NCI-H526 (cell line): ENCODE measurements at regions not wholly inside any gene's neighbourhood (a gene's known extent, or its start where the extent isn't known, plus 50 kb on each side); places are given as distances from the start of the nearest gene placed in this dataset.

Experiments
- DNase-seq, 2 experiments: peaks; one replicate each; lab custom pipeline; 2025; lab: John Stamatoyannopoulos, UW

DNA sequence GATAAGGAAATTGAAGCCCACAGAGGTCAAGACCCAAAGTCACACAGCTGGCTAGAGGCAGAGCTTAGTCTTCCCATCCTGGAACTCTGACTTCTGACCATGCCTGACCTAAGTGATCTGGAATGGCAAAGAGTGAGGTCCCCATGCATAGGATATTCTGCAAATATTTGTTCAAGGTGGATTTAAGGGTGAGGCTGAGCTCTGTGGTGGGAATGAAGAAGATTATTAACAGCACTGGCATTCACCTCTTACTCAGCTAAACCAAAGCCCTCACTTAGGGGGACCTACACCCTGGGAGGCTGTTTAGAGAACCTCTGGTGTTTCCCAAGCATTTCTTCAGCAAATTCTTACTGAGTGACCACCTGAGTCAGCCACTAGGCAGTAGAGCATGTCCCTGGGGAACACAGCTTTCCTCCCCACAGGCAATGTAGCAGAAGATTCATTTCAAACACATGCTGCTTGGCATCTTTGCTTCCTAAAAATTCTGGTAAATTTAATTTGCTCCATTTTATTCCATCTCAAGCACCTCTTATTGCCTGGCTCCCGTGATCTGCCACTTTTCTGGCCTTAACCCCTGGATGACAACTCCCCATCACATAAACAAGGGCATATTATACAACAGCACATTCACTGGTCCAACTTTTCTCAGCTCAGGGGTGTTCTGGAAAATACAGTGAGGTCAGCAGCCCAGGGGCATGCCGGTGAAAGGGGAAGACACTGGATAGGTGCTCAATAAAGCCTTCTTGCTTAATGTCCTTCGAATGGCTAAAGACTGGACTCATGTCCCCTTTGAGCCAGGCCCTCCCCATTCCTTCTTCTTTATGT, 176.0 kb downstream of the ABHD5 start:
- no peak for DNase-seq

DNA sequence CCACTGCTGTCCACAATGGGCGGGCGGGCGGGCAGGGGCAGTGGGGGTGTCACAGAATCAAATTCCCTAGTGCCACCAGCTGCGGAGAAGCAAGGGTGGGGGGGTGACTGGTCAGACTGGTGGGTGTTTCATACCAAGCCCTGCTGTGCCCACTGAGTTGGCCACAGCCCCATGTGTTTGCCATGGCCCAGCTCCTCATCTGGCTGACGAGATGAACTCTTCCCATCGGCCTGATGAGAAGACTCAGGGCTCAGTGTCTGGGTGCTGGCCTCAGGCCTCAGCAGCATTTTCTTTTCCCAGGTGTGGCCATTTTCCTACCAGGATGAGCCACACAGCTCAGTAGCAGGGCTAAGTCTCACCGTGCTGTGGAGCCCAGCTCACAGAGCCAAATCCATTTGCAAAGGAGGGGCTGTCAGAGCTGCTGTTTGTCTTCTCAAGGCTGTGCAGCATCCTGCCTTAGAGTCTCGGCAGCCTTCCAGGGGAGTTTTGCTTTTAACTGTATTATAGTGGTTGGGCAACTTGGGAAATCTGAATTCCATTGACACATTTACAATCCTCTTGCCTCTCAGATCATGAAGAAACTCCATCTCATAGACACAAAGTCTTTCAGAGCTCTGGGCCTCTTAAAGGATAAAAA, 176.8 kb downstream of the ABHD5 start:
- no peak for DNase-seq

DNA sequence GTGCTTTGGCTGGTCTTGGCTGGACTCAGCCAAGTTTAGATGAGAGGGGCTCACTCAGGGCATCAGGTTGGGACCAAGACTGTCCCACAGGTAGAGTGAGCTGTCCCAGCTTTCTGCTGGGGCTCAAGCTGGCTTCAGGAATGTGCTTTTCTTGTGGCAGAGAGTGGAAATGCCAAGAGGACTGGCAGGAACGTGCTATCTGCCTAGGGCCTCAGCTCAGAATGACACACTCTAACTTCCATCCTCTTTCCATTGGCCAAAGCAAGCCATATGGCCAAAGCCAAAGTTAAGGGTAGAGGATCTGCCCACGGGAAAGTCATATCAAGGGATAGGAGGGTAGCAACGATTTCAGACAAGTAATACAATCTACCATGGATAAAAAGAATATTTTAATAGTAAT, 178.8 kb downstream of the ABHD5 start:
- no peak for DNase-seq

DNA sequence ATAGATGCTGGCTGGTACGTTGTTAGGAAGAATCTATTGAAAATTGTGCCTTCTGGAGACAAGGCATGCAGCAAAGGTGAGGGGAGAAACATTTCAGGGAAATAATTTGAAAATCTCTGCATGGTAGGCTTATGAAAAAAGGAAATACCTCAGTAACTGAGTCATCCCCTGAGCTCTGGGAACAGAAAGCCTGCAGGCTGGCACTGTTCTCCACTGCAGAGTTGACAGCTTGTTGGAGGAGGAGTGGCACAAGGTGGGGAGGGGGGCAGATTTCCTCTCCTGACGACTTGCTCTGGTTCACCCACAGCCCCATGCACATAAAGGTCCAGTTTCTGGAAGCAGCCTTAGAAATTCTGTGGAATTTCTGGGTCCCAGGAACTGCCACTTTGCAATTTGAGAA, 179.4 kb downstream of the ABHD5 start:
- no peak for DNase-seq

DNA sequence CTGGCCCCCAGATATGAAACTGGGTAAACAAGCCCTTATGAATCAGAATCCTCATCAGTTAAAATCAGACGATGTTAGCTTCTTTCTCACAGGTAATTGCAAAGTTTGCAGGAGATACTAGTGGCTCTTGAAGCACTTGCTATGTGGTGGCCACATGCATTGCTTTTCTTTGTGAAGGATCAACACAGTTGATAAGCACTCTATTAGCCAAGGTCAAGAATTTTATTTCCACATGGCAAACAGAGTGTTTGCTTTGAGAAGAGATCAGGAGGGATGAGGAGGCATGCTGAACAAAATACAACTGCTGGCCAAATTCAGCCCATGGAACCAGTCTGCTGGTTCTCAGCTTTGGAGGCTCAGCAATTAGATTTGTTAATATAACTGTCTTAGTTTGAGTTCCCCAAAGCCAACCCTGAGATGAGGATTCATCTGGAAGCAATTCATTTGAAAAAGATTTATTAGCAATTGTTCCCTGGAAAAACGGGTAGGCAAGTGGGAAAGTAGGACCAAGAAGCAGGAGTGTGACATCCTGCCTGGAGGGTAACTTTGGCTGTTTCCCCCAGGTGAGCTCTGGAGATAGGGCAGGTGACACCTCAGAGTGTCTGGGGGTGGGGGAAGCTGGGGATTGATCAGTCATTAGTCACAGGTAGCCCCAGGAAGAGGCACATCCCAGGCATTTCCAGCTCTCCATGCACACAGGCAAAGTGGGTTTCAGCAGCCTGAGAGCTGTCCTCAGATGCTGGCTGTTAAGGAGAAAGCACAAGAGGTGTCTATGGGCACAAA, 180.3 kb downstream of the ABHD5 start:
- DNase-seq = no peak

DNA sequence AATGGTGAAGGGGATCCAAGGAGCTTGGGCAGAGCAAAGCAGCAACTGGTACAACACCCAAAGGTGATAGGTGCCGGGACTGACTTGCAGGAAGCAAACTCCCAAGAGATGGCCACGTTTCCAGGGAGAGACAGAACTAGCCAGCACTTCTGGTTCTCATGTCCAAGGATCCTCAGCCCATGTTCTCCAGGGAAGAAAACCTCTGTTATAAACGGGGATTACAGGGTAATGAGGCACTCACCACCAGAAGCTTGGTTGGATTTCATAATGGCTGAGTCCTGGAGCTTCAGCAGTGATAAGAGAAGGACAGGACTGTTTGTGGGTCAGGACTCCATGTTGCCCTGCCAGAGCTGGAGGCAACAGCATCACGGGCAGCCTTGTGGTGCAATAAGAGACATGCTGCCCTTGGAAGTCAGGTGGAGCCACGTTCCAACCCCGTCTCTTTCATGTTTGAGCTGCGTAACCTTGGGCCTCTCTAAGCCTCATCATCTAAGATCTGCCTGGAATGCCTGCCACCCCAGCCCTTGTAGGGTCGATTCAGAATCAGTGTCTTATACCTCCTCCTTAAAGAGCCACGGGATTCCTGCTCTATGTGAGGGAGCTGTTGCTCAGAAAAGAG, 181.0 kb downstream of the ABHD5 start:
- no peak for DNase-seq

DNA sequence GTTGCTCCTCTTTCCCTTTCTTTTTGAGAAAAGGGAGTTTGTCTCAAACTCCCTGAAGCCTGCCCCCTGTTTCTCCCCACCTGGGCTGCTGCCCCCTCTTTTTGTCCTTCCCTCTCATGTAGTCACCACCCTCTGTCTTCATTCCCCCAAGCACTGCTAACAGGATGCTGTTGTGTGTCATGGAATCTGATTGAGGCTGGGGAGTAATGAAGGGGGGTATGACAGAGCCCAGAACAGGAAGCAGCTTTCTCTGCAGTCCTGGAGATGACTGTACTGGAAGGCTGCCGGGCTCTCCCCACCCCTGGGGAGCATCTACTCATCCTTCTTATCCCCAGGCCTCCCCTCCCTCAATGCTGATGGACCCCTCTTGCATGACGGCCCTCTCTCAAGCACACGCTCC, 181.6 kb downstream of the ABHD5 start:
- DNase-seq = no peak

DNA sequence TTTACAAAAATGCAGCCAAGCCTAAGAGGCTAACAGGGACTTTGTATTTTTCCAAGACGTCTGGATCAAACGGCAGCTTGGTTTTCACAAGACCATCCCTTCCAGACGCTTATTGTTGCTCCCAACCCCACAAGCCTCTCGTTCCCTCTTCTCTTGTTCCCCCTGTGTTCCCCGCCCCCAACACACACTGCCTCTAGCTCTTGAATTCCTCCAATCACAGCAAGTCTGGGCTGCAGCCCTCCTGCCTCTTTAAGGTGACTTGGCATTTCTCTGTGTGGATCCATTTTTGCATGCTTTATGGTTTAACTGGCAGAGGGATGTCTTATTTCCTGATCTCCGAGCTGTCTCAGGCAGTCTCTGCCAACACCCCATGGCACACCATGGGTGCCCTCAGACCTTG, 182.2 kb downstream of the ABHD5 start:
- no peak for DNase-seq

DNA sequence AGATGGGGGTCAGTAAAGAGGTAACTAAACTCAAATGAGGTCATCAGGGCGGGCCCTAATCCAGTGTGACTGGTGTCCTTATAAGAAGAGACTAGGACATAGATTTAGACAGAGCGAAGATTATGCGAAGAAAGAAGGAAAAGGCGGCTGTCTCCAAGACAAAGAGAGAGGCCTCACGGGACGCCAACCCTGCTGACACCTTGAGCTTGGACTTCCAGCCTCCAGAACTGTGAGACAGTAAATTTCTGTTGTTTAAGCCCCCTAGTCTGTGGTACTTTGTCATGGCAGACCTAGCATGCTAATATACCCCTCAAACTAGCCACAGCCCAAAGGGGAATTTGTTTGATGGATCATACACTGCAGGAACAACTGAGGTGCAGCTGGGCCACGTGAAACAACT, 183.0 kb downstream of the ABHD5 start:
- DNase-seq = no peak

DNA sequence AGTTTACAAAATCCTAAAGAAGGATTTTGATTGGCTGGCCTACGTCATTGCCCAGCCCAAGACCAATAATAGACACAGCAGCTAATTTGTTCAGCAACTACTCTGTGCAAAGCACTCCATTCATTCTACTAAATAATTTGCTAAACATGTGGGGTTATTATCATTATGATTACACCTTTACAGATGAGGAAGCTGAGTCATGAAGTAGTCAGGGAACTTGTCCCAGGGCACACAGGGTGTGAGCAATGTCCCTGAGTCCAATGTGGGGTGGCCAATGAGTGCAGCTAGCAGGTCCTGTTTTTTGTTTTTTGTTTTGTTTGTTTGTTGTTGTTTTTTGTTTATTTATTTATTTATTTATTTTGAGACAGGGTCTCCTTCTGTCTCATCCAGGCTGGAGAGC, 183.6 kb downstream of the ABHD5 start:
- no peak for DNase-seq

DNA sequence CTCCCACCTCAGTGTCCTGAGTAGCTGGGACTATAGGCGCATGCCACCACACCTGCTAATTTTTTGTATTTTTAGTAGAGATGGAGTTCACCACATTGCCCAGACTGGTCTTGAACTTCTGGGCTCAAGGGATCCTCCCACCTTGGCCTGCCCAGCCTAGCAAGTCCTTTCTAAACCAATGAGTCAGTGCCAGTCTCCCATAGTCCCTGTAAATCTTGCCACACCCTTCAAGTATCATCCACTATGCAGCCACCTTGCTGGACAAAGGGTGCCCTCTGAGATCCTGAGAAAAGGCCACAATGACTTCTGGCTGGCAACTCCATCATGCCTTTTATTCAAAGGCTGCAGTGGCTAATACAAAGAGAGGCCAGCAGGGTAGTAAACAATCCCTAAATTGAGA, 184.0 kb downstream of the ABHD5 start:
- DNase-seq = no peak

DNA sequence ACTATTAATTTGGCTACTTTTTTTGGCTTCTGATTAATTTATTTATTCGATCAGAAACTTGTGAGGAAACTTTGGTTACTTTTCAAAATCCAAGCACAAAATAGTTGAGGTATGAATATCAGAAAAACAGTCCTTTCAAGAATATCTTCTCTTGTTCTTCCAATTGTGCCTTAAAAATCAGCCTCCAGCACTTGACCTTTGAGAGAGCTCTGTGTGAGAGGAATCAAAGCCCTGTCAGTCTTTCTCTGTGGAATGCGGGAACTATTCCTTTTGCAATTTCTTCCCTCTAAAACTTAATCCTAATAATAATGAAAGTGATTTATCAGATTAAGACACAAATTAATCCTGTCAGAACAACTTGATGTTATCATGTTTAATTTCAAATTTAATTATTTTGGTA, 185.9 kb downstream of the ABHD5 start:
- no peak for DNase-seq

DNA sequence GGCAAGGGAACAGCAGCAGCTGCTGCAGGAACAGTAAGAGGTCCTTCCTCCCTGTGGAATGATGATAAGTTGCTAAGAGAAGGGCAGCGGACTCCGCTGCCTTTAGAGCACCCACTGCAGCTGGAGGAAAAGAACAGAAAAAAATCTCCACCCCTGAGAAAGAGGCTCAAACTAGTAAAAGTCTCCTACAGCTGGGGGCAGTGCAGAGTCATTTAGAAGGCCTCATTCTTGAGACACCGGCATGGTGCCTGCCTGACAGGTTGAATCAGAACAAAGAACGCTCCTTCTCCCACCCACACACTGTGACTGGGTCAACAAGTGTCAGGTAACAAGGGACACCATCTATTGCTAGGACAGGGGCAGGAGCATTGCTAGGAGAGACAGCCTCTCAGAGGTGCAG, 188.4 kb downstream of the ABHD5 start:
- peak; percentile 20 to 70 for DNase-seq

DNA sequence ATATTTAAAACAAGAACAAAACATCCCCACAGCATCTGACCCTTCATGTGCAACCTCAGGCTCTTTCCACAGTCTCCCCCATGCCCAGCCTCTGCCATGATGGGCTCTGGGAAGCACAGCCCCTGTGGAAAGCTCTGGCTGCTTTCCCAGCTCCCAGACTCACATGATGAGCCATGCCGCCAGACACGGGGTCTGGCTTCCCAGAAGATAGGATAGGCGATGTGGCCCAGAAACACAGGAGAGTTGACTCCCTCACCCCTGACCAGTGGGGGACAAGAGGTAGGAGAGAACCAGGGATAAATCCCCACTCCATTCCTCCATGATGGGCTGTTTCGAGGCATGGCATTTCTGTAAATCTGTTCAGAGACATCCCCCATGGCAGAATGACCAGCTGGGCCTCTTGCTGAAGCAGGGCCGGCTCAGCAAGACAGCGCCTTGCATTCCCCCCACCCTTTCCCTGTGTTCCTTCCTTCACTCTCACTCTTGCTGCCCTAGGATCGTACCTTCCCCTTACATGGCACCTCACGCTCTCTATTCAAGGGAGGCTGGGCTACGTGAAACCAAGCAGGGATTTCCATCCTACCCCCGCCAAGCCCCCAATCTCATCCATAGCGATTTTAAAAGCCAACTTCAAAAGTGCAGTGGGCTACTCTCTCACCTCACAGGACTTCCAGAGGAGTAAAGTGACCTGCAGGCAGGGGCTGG, 192.4 kb downstream of the ABHD5 start:
- DNase-seq = no peak

DNA sequence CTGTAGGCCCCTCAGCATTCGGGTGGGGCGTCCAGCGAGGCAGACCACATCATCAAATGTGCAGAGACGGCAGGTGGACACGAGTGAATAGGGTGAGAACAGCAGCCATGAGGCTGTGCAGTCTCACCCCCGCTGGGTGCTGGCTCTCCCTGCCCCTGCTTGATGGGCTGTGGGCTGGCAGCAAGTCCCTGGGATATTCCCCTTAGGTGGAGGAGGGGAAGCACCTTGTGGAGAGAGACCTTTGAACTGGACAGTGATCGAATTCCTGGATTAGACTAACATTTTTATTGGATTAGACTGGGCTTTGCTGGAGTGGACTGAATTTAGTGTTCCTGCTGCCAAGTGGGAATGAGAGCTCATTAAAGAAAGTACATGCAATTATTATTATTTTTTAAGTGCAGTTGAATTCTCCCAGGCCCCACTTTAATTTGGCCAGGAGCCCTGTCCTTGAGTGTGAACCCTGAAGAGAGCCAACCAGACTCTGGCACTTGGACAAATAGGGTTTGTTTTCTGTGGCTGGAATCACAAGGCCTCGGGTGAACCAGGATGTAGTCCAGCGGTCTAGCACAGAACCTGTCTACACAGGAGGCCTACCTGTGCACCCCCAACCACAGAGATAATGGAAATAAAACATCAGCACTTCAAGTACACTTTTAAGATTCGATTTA, 193.1 kb downstream of the ABHD5 start:
- DNase-seq = no peak

DNA sequence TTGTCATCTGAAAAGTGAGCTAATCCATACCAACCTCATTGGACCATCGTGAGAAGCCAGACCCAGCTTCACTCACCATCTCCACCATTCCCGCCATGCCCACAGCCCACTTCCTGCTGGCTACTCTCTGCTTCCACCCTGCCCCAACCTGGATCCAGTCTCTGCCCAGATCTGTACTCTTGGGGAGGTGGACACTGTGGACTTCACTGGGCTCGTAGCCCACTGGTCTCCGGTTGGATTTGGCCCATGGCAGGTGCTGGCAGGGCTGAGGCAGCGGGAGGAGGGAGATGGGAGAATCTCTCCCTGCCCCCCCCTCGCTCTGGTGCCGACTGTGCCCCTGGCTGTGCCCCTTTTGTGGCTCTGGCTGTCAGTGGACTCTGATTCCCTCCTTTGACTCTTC, 193.8 kb downstream of the ABHD5 start:
- no peak for DNase-seq

DNA sequence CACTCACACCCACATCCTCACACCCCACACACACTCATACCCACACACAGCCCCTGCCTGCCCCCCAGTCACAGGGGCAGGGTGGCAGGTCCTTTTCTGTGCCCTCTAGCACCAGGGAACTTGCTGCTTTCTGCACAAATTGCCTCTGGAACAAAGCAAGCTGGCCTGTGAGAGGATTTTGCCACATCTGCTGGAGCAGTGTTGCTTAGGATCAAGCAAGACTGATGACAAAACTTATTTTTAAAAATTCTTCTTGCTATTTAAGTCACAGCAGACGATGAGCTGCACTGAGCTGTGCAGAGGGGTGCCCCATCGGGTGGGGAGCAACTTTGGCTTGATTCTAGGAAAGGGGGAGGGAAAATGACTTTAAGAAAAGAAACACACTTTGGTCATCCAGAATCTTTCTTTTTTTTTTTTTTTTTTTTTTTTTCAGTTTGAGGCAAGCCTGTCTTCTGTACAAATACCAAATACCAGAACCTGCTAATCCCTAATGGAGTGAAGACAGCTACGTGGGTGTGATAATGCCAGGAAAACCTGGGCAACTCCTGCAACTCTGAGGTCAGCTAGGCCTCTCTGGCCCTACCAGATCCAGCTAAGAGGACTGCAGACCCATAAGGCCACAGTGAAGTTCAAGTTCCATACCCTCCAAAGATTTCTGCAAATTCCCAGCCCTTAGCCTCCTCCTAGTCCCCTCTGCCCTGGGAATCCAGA, 195.3 kb downstream of the ABHD5 start:
- DNase-seq = no peak

DNA sequence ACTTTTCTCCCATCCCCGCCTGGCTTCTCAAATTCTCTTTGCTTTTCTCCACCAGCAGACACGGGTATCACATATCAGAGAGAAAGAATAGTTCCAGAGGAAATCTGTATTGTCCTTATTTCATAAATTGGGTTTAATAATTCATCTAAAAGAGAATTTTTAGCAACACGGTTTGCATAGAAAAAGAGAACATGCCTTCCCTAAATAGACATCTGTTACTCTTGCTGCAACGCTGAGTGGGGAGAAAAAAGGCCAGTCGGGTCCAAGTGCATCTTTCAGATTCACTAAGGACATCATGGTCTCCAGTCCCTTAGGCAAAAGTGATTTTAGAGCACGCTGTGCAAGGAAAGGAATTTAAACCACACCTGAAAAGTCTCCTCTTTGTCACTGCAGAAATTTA, 201.3 kb downstream of the ABHD5 start:
- peak in 1 of 2 experiments; percentile 26 for DNase-seq

DNA sequence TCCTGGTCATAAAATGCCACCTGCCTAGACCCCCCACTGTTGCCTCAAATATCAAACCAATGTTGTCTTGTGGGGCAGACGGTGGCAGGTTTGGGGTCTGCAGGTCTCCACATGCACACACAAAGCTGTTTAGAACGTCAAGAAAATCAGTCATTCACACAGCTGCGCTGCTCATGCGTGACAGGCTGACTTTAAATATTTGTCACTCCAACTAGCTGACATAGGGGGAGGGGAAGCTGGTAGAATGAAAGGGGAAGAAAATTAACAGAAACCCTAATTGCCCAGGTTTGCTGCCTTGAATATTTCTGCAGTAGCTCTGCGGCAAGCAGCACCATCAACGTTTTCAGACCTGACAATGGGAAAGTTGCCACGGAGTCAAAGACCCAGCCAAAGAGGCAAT, 201.8 kb downstream of the ABHD5 start:
- DNase-seq = peak; percentile 24 to 64

DNA sequence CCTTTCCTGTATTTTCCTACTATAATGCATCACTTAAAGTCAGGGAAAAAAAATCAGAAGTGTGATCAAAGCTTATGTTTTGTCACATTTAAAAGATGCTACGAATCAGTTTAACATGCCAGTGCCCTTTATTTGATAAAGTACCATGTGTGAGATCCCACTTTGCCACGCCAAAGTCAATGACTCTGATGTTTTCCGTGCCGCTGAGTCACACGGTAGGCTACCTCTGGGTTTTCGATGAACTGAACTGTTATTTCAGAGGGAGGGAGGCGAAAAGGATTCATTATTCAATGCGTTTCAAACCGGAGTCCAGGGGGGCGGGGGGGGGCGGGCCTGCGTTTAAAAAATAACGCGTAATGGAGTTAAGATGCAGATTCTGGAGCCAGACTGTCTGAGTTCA, 203.0 kb downstream of the ABHD5 start:
- peak in 1 of 2 experiments; percentile 26 for DNase-seq
